HCT116 (cell line): ENCODE measurements at regions not wholly inside any gene's neighbourhood (a gene's known extent, or its start where the extent isn't known, plus 50 kb on each side); places are given as distances from the start of the nearest gene placed in this dataset.

Experiments used
- ATAC-seq: fragments of 200-7000 bp; cut with Tn5 transposase; 2 replicates; pipeline ENCODE4 v1.9.1; 2020; ENCODE audit warnings: mild to moderate bottlenecking, moderate library complexity
- BruUV-seq: library from RNA; stranded (reverse); fragments of 400-500 nt; replicated peaks from 2 replicates; lab custom pipeline; 2021; lab: Mats Ljungman, UMichigan
- CTCF ChIA-PET: fragments of 300-600 bp; sonication (Branson Sonifier 250); formaldehyde crosslinking; loops from one replicate; lab custom pipeline; 2021; ENCODE audit warnings: antibody characterized with exemption; lab: Charles Lee
- POLR2A ChIA-PET: fragments of 300-600, 350-600 bp; sonication (Branson Sonifier 250); formaldehyde crosslinking; loops from one replicate; lab custom pipeline; 2021; ENCODE audit warnings: antibody characterized with exemption; lab: Charles Lee
- RAD21 ChIA-PET, 2 experiments: fragments of 300-600 bp; sonication (Branson Sonifier 250); formaldehyde crosslinking; loops; one replicate each; lab custom pipeline; 2023; ENCODE audit warnings: low total read pairs in 2 of 2; ENCODE audit not compliant: uncharacterized antibody in 2 of 2, unreplicated experiment in 2 of 2, low non-redundant PET in 1 of 2; lab: Charles Lee
- DNase-seq: peaks from one replicate; pipeline ENCODE4 v3.0.0-alpha.2; 2010; ENCODE audit warnings: low read depth, low spot score
- H2AFZ ChIP-seq: fragments of 200-600 bp; shearing (Covaris generic), sonication (generic); 2 replicates; pipeline ENCODE4 v1.6.1; 2017; ENCODE audit warnings: low read depth, mixed run types, mixed read lengths, antibody characterized with exemption, low read length; ENCODE audit not compliant: poor library complexity, severe bottlenecking
- H3K27ac ChIP-seq: 2 replicates; pipeline ENCODE4 v1.5.1; 2012; ENCODE audit warnings: low read depth, low read length
- H3K27me3 ChIP-seq: fragments of 200-600 bp; sonication (generic); 2 replicates; pipeline ENCODE4 v1.6.1; 2016; ENCODE audit warnings: mixed run types, low read length, mixed read lengths; ENCODE audit not compliant: insufficient read depth
- H3K36me3 ChIP-seq, 2 experiments: fragments of 200-500 bp in 1 of 2; fragments of 200-600 bp in 1 of 2; sonication (Bioruptor generic) in 1 of 2; sonication (generic) in 1 of 2; 2 replicates each; pipeline versions ENCODE4 v1.5.1 to v1.6.1; 2014 to 2016; ENCODE audit warnings: low read length in 2 of 2, inconsistent platforms in 1 of 2, mixed read lengths in 1 of 2, mixed run types in 1 of 2; ENCODE audit not compliant: insufficient read depth in 2 of 2, control insufficient read depth in 1 of 2
- H3K4me1 ChIP-seq, 2 experiments: fragments of 200-600 bp in 1 of 2; sonication (generic) in 1 of 2; 2 replicates each; pipeline versions ENCODE4 v1.5.1 to v1.6.1; 2012 to 2017; ENCODE audit warnings: low read length in 2 of 2, inconsistent platforms in 1 of 2, mild to moderate bottlenecking in 1 of 2, mixed read lengths in 1 of 2, mixed run types in 1 of 2, moderate library complexity in 1 of 2; ENCODE audit not compliant: insufficient read depth in 2 of 2, control insufficient read depth in 1 of 2
- H3K4me2 ChIP-seq: fragments of 200-600 bp; sonication (generic); 2 replicates; pipeline ENCODE4 v1.6.1; 2017; ENCODE audit warnings: mixed run types, low read length, mixed read lengths
- H3K4me3 ChIP-seq, 2 experiments: fragments of 200-600 bp in 1 of 2; sonication (generic) in 1 of 2; replicated peaks in 1 of 2; 2 replicates each; pipeline ENCODE4 v1.5.1; 2011 to 2016; ENCODE audit warnings: low read length in 2 of 2, control low read depth in 1 of 2, low read depth in 1 of 2, mild to moderate bottlenecking in 1 of 2, mixed read lengths in 1 of 2, mixed run types in 1 of 2
- H3K79me2 ChIP-seq: fragments of 200-600 bp; sonication (generic); 2 replicates; pipeline ENCODE4 v1.6.1; 2017; ENCODE audit warnings: mild to moderate bottlenecking, mixed run types, low read length, moderate library complexity, mixed read lengths; ENCODE audit not compliant: insufficient read depth
- H3K9ac ChIP-seq: fragments of 200-600 bp; sonication (generic); 2 replicates; pipeline ENCODE4 v1.6.1; 2016; ENCODE audit warnings: low read length, mixed read lengths
- H3K9me2 ChIP-seq: fragments of 200-600 bp; sonication (generic), shearing (Covaris generic); 2 replicates; pipeline ENCODE4 v1.6.1; 2017; ENCODE audit warnings: mixed run types, mild to moderate bottlenecking, moderate library complexity; ENCODE audit not compliant: insufficient read depth
- H3K9me3 ChIP-seq, 2 experiments: fragments of 200-500 bp in 1 of 2; fragments of 200-600 bp in 1 of 2; sonication (Bioruptor generic) in 1 of 2; sonication (generic) in 1 of 2; 2 replicates each; pipeline ENCODE4 v1.6.1; 2014 to 2017; ENCODE audit warnings: low read length in 2 of 2, mixed read lengths in 2 of 2, inconsistent platforms in 1 of 2, low read depth in 1 of 2, mild to moderate bottlenecking in 1 of 2, mixed run types in 1 of 2, moderate library complexity in 1 of 2; ENCODE audit not compliant: control insufficient read depth in 1 of 2, insufficient read depth in 1 of 2
- H4K20me1 ChIP-seq: fragments of 200-600 bp; sonication (generic), shearing (Covaris generic); 2 replicates; pipeline ENCODE4 v1.6.1; 2017; ENCODE audit warnings: mixed run types, mild to moderate bottlenecking, moderate library complexity; ENCODE audit not compliant: insufficient read depth
- ATF3 ChIP-seq: IDR thresholded peaks from 2 replicates; pipeline ENCODE4 v1.6.1; 2012
- CEBPB ChIP-seq: IDR thresholded peaks from 2 replicates; pipeline ENCODE4 v1.6.1; 2012; ENCODE audit warnings: low read depth
- EGR1 ChIP-seq: IDR thresholded peaks from 2 replicates; pipeline ENCODE4 v1.6.1; 2012; ENCODE audit warnings: low read depth
- EZH2 ChIP-seq: fragments of 200-600 bp; sonication (generic); IDR thresholded peaks from 2 replicates; pipeline ENCODE4 v1.6.1; 2017; ENCODE audit warnings: antibody characterized with exemption, mixed run types
- EZH2phosphoT487 ChIP-seq: fragments of 200-600 bp; IDR thresholded peaks from 2 replicates; pipeline ENCODE4 v1.6.1; 2018; ENCODE audit warnings: antibody characterized with exemption, borderline replicate concordance
- FOSL1 ChIP-seq: IDR thresholded peaks from 2 replicates; pipeline ENCODE4 v1.6.1; 2012; ENCODE audit warnings: low read depth
- POLR2AphosphoS5 ChIP-seq: IDR thresholded peaks from 2 replicates; pipeline ENCODE4 v1.6.1; 2011; ENCODE audit warnings: mild to moderate bottlenecking, low read depth, low read length, moderate library complexity
- RAD21 ChIP-seq: IDR thresholded peaks from 2 replicates; pipeline ENCODE4 v1.6.1; 2012; ENCODE audit warnings: low read depth, mild to moderate bottlenecking
- SP1 ChIP-seq: IDR thresholded peaks from 2 replicates; pipeline ENCODE4 v1.6.1; 2012; ENCODE audit warnings: low read depth
- SRF ChIP-seq: IDR thresholded peaks from 2 replicates; pipeline ENCODE4 v1.6.1; 2012; ENCODE audit warnings: low read depth
- TCF7L2 ChIP-seq: IDR thresholded peaks from 2 replicates; pipeline ENCODE4 v1.7.0; 2011; ENCODE audit warnings: borderline replicate concordance, inconsistent platforms; ENCODE audit not compliant: insufficient read depth, insufficient read length; ENCODE audit errors: extremely low read depth
- YY1 ChIP-seq: IDR thresholded peaks from 2 replicates; pipeline ENCODE4 v1.6.1; 2011; ENCODE audit warnings: low read length, low read depth, moderate library complexity, mild to moderate bottlenecking; ENCODE audit not compliant: insufficient replicate concordance; ENCODE audit errors: extremely low read depth
- ZFX ChIP-seq: fragments of 450-650 bp; IDR thresholded peaks from 2 replicates; pipeline ENCODE4 v1.6.1; 2017
- ZNF274 ChIP-seq: fragments of 200-500 bp; sonication (Bioruptor generic); IDR thresholded peaks from 2 replicates; pipeline ENCODE4 v1.6.1; 2014; ENCODE audit warnings: mild to moderate bottlenecking, low read depth, low read length, inconsistent platforms
- intact Hi-C: fragments of 100-400 bp; cut with micrococcal nuclease; formaldehyde crosslinking; loops from 2 replicates; pipeline ENCODE4 v1.10.0; 2022
- TF ChIP-seq, protein P1 (sequence below): IDR thresholded peaks from 2 replicates; pipeline ENCODE4 v1.6.1; 2012
- TF ChIP-seq, protein P2 (sequence below): IDR thresholded peaks from 2 replicates; pipeline ENCODE4 v1.6.1; 2012; ENCODE audit warnings: low read depth

GRCh38 chr14:28975084-28975483 is 208.5 kb downstream of the FOXG1 start:
- no peaks in the 10 kb centered on the region for H3K9me2 ChIP-seq
- no peak overlapping the region for H2AFZ ChIP-seq
- TF ChIP-seq RAD21 (no peak), ZFX (no peak), FOSL1 (no peak)
- H3K36me3 ChIP-seq = no peaks in the 10 kb centered on the region
- ChIA-PET CTCF (no interaction called here), POLR2A (no interaction called here), RAD21 (no interaction called here)
- H3K27me3 ChIP-seq = no peaks in the 10 kb centered on the region
- no peaks in the 10 kb centered on the region for H3K79me2 ChIP-seq
- intact Hi-C loops = no loop called here
- no peak overlapping the region for H3K27ac ChIP-seq
- no peak for ATAC-seq
- DNase-seq = no peak
- BruUV-seq = no TSS peak
- H3K4me2 ChIP-seq = no peak overlapping the region
- no peak overlapping the region for H3K9ac ChIP-seq
- H3K4me1 ChIP-seq = no peaks in the 10 kb centered on the region
- no peak overlapping the region for H3K4me3 ChIP-seq
- peaks cover 21 to 39% of the 10 kb centered on the region in 2 experiments; a peak in 3 of 4 replicates for H3K9me3 ChIP-seq
- no peaks in the 10 kb centered on the region for H4K20me1 ChIP-seq

- Histone ChIP-seq H3K9me3 (peaks cover 5 to 40% of the 10 kb centered on the region in 2 experiments; a peak in 2 of 4 replicates), H3K27ac (no peak overlapping the region), H3K36me3 (no peaks in the 10 kb centered on the region), H3K4me2 (no peak overlapping the region), H3K9me2 (no peaks in the 10 kb centered on the region), H2AFZ (no peak overlapping the region), H3K9ac (no peak overlapping the region), H3K27me3 (no peaks in the 10 kb centered on the region), H3K79me2 (no peaks in the 10 kb centered on the region), H4K20me1 (no peaks in the 10 kb centered on the region), H3K4me1 (no peaks in the 10 kb centered on the region), H3K4me3 (no peak overlapping the region)
- ChIA-PET POLR2A (no interaction called here), RAD21 (no interaction called here), CTCF (no interaction called here)
- DNase-seq = no peak
- ATAC-seq = no peak
- intact Hi-C loops = no loop called here
- BruUV-seq = no TSS peak
- TF ChIP-seq EZH2 (no peak), ZNF274 (no peak), FOSL1 (no peak), EZH2phosphoT487 (no peak), POLR2AphosphoS5 (no peak), ATF3 (no peak), YY1 (no peak), SRF (no peak), TCF7L2 (no peak), CEBPB (no peak), EGR1 (no peak), SP1 (no peak)
- TF ChIP-seq, protein P1, sequence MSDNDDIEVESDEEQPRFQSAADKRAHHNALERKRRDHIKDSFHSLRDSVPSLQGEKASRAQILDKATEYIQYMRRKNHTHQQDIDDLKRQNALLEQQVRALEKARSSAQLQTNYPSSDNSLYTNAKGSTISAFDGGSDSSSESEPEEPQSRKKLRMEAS = no peak
- TF ChIP-seq, protein P2, sequence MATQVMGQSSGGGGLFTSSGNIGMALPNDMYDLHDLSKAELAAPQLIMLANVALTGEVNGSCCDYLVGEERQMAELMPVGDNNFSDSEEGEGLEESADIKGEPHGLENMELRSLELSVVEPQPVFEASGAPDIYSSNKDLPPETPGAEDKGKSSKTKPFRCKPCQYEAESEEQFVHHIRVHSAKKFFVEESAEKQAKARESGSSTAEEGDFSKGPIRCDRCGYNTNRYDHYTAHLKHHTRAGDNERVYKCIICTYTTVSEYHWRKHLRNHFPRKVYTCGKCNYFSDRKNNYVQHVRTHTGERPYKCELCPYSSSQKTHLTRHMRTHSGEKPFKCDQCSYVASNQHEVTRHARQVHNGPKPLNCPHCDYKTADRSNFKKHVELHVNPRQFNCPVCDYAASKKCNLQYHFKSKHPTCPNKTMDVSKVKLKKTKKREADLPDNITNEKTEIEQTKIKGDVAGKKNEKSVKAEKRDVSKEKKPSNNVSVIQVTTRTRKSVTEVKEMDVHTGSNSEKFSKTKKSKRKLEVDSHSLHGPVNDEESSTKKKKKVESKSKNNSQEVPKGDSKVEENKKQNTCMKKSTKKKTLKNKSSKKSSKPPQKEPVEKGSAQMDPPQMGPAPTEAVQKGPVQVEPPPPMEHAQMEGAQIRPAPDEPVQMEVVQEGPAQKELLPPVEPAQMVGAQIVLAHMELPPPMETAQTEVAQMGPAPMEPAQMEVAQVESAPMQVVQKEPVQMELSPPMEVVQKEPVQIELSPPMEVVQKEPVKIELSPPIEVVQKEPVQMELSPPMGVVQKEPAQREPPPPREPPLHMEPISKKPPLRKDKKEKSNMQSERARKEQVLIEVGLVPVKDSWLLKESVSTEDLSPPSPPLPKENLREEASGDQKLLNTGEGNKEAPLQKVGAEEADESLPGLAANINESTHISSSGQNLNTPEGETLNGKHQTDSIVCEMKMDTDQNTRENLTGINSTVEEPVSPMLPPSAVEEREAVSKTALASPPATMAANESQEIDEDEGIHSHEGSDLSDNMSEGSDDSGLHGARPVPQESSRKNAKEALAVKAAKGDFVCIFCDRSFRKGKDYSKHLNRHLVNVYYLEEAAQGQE = no peak
Measured at GRCh38 chr14:28982228-28982627, 215.6 kb downstream of the FOXG1 start.
